CD4-positive, alpha-beta memory T cell (primary cell): ENCODE measurements at regions not wholly inside any gene's neighbourhood (a gene's known extent, or its start where the extent isn't known, plus 50 kb on each side); places are given as distances from the start of the nearest gene placed in this dataset.

Source experiments
- CTCF ChIA-PET: fragments of 350-600 bp; sonication (Branson Sonifier 250); formaldehyde crosslinking; loops from one replicate; lab custom pipeline; 2021; ENCODE audit warnings: inconsistent platforms; ENCODE audit not compliant: partially characterized antibody; lab: Charles Lee
- POLR2A ChIA-PET: fragments of 350-600 bp; sonication (Branson Sonifier 250); formaldehyde crosslinking; loops from one replicate; lab custom pipeline; 2021; ENCODE audit not compliant: partially characterized antibody; lab: Charles Lee
- DNase-seq, 5 donors: peaks; one replicate each; pipeline versions ENCODE4 v3.0.0 to v3.0.0-alpha.2; 2020 to 2022; ENCODE audit warnings: mixed read lengths in 1 of 5
- H3K27ac ChIP-seq: one replicate; pipeline ENCODE4 v1.7.0; 2013; ENCODE audit warnings: low read depth, low read length
- H3K27me3 ChIP-seq: 2 replicates; pipeline ENCODE4 v1.7.0; 2013; ENCODE audit warnings: mild to moderate bottlenecking, low read length, moderate library complexity; ENCODE audit not compliant: insufficient read depth
- H3K36me3 ChIP-seq: 2 replicates; pipeline ENCODE4 v1.7.0; 2013; ENCODE audit warnings: mild to moderate bottlenecking, low read length, moderate library complexity; ENCODE audit not compliant: insufficient read depth
- H3K4me1 ChIP-seq: 2 replicates; pipeline ENCODE4 v1.7.0; 2013; ENCODE audit warnings: mild to moderate bottlenecking, low read length, moderate library complexity; ENCODE audit not compliant: insufficient read depth
- H3K4me3 ChIP-seq, 2 donors: one replicate each; pipeline ENCODE4 v1.7.0; 2013; ENCODE audit warnings: low read length in 2 of 2, mild to moderate bottlenecking in 1 of 2
- H3K9me3 ChIP-seq, 2 donors: one replicate each; pipeline ENCODE4 v1.7.0; 2013; ENCODE audit warnings: low read length in 2 of 2, control low read depth in 1 of 2; ENCODE audit not compliant: control insufficient read depth in 1 of 2
- H3K27ac Mint-ChIP-seq, 7 donors: one replicate each; pipeline ENCODE4 v1.8.0; 2020 to 2021; ENCODE audit warnings: mixed read lengths in 7 of 7, mild to moderate bottlenecking in 6 of 7, inconsistent platforms in 3 of 7, moderate library complexity in 3 of 7
- H3K27me3 Mint-ChIP-seq, 2 donors: one replicate each; pipeline ENCODE4 v1.8.0; 2020 to 2021; ENCODE audit warnings: mixed read lengths in 2 of 2
- H3K36me3 Mint-ChIP-seq, 2 donors: one replicate each; pipeline ENCODE4 v1.8.0; 2020 to 2021; ENCODE audit warnings: mixed read lengths in 2 of 2, inconsistent platforms in 1 of 2, mild to moderate bottlenecking in 1 of 2
- H3K4me1 Mint-ChIP-seq, 4 donors: one replicate each; pipeline ENCODE4 v1.8.0; 2020 to 2021; ENCODE audit warnings: mixed read lengths in 4 of 4, mild to moderate bottlenecking in 1 of 4
- H3K4me3 Mint-ChIP-seq, 8 donors: one replicate each; pipeline ENCODE4 v1.8.0; 2020 to 2021; ENCODE audit warnings: mixed read lengths in 8 of 8, mild to moderate bottlenecking in 7 of 8, moderate library complexity in 6 of 8, inconsistent platforms in 3 of 8
- H3K9me3 Mint-ChIP-seq, 8 donors: one replicate each; pipeline ENCODE4 v1.8.0; 2020 to 2021; ENCODE audit warnings: mixed read lengths in 8 of 8, mild to moderate bottlenecking in 5 of 8, inconsistent platforms in 3 of 8, moderate library complexity in 1 of 8
- intact Hi-C: fragments of 100-400 bp; cut with micrococcal nuclease; formaldehyde crosslinking; loops from one replicate; pipeline ENCODE4 v1.15.1; 2023

DNA sequence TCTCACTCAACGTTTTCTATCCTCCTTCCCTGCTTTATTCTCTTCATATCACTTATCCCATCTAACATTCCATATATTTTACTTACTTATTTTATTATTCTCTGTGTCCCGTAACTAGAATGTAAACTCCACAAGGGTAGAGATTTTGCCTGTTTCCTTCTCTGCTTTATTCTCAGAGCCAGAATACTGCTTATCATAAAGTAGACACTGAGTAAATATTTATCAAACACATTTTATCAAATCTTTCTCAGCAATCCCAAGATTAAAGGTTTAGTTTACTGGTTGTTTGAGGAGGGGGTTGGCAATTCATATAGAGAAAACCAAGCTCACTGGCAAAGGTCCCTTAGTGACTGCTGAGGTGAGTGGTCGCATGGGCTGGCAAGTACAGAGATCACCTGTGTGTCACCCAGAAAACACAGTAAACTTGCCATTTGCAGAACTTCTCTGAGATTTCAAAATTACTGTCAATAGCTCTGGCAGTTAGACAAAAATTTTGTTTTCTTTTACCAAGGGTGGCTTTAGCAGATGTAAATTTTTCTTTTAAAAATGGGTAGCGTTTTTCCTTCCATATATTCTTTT is 662.4 kb downstream of the UTRN start:
- Mint-ChIP-seq H3K9me3 (peaks cover 0 to 6% (median 0%) of the 10 kb centered on the region in 8 donors), H3K27ac (no peak overlapping the region), H3K36me3 (no peaks in the 10 kb centered on the region), H3K4me3 (no peak overlapping the region), H3K27me3 (peaks cover 2 to 3% of the 10 kb centered on the region in 2 donors), H3K4me1 (no peaks in the 10 kb centered on the region)
- Histone ChIP-seq H3K27ac (no peak overlapping the region), H3K4me1 (no peaks in the 10 kb centered on the region), H3K9me3 (no peaks in the 10 kb centered on the region), H3K4me3 (no peak overlapping the region), H3K36me3 (no peaks in the 10 kb centered on the region), H3K27me3 (no peaks in the 10 kb centered on the region)
- ChIA-PET POLR2A (no interaction called here), CTCF (no interaction called here)
- DNase-seq = no peak
- intact Hi-C loops = no loop called here

- Histone ChIP-seq H3K27me3 (no peaks in the 10 kb centered on the region), H3K36me3 (no peaks in the 10 kb centered on the region), H3K4me1 (no peaks in the 10 kb centered on the region), H3K27ac (no peak overlapping the region), H3K4me3 (no peak overlapping the region), H3K9me3 (no peaks in the 10 kb centered on the region)
- POLR2A ChIA-PET = no interaction called here
- Mint-ChIP-seq H3K27me3 (no peaks in the 10 kb centered on the region), H3K4me3 (no peak overlapping the region), H3K36me3 (no peaks in the 10 kb centered on the region), H3K9me3 (no peaks in the 10 kb centered on the region), H3K4me1 (no peaks in the 10 kb centered on the region), H3K27ac (no peak overlapping the region)
- CTCF ChIA-PET = no interaction called here
- no peak for DNase-seq
- intact Hi-C loops = no loop called here
Measured at GRCh38 chr6:144951730-144952437, 666.7 kb downstream of the UTRN start.

DNA sequence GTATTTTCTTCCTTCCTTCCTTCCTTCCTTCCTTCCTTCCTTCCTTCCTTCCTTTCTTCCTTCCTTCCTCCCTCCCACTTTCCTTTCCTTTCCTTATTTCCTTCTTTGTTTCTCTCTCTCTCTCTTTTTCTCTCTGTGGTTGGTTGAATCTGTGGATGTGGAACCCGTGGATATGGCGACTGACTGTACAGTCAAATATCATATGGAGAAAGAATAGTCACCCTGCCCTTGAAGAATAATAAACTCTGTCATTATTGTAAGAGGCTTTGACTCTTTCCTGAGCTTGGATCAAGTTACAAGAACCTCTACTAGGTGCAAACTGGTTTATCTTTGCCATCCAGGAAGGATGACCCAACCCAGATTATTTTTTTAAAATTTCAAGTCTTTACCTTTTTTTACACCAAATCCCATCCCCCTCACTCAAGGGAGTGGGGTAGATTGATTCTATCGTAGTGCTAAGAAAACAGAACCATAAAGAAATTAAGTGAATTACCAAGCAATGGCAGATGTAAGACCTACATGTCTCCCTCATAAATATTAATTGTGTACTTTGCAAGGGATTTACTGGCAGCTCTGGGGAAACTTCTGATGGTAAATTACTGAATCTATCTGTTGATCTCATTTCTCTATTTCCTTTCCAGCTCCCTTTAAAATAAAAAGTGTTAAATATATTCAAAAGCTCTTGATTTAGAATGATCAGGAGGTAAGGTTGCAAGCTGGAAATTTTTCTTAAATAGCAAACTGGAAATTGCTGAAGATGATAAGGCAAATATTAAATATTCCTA is 667.5 kb downstream of the UTRN start:
- Histone ChIP-seq H3K4me3 (no peak overlapping the region), H3K36me3 (no peaks in the 10 kb centered on the region), H3K27ac (no peak overlapping the region), H3K4me1 (no peaks in the 10 kb centered on the region), H3K9me3 (no peaks in the 10 kb centered on the region), H3K27me3 (no peaks in the 10 kb centered on the region)
- Mint-ChIP-seq H3K4me1 (no peaks in the 10 kb centered on the region), H3K27ac (no peak overlapping the region), H3K4me3 (no peak overlapping the region), H3K27me3 (no peaks in the 10 kb centered on the region), H3K36me3 (no peaks in the 10 kb centered on the region), H3K9me3 (no peaks in the 10 kb centered on the region)
- ChIA-PET CTCF (no interaction called here), POLR2A (no interaction called here)
- no peak for DNase-seq
- intact Hi-C loops = no loop called here

DNA sequence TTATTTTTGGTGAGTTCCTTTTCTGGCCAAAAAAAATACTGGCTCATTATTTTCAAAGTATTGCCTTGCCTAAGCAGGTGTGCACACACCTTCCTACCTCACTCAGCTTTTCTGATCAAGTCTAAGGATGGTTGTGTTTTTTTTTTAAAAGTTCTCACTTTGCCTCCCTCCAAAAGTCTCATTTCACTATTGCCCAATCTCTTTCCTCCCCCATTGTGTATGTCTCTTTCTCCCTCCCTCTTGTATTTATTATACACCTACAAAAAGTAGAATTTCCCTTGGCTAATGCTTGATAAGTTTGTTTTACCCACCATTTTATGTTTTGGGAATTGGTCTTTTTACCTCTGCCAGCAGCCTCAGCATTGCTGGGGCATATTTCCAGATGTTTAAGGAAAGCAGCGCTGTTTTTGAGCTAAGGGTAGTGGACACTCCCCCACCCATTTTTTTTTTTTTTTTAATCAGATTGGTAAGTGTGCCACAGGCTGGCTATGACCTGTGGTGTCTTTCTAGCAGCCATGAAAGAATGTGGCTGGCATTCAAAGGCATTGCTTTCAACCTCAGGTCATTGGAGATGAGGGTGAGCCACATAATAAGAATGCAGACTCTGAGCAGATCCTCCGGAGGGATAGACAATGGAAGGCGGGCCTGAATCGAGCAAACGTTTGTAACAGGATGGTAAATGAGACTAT is 668.6 kb downstream of the UTRN start:
- Histone ChIP-seq H3K4me1 (no peaks in the 10 kb centered on the region), H3K27me3 (no peaks in the 10 kb centered on the region), H3K27ac (no peak overlapping the region), H3K36me3 (no peaks in the 10 kb centered on the region), H3K9me3 (no peaks in the 10 kb centered on the region), H3K4me3 (no peak overlapping the region)
- intact Hi-C loops = no loop called here
- DNase-seq = no peak
- H3K4me1 Mint-ChIP-seq = no peaks in the 10 kb centered on the region
- H3K4me3 Mint-ChIP-seq = no peak overlapping the region
- no peaks in the 10 kb centered on the region for H3K27me3 Mint-ChIP-seq
- H3K27ac Mint-ChIP-seq = no peak overlapping the region
- H3K36me3 Mint-ChIP-seq = no peaks in the 10 kb centered on the region
- no peaks in the 10 kb centered on the region for H3K9me3 Mint-ChIP-seq
- ChIA-PET CTCF (no interaction called here), POLR2A (no interaction called here)

- Histone ChIP-seq H3K27ac (no peak overlapping the region), H3K9me3 (no peaks in the 10 kb centered on the region), H3K36me3 (no peaks in the 10 kb centered on the region), H3K4me3 (no peak overlapping the region), H3K27me3 (no peaks in the 10 kb centered on the region), H3K4me1 (no peaks in the 10 kb centered on the region)
- ChIA-PET POLR2A (no interaction called here), CTCF (no interaction called here)
- Mint-ChIP-seq H3K9me3 (no peaks in the 10 kb centered on the region), H3K36me3 (no peaks in the 10 kb centered on the region), H3K27me3 (no peaks in the 10 kb centered on the region), H3K4me1 (no peaks in the 10 kb centered on the region), H3K4me3 (no peak overlapping the region), H3K27ac (no peak overlapping the region)
- DNase-seq = no peak
- intact Hi-C loops = no loop called here
Measured at GRCh38 chr6:144954241-144954556, 669.1 kb downstream of the UTRN start.

DNA sequence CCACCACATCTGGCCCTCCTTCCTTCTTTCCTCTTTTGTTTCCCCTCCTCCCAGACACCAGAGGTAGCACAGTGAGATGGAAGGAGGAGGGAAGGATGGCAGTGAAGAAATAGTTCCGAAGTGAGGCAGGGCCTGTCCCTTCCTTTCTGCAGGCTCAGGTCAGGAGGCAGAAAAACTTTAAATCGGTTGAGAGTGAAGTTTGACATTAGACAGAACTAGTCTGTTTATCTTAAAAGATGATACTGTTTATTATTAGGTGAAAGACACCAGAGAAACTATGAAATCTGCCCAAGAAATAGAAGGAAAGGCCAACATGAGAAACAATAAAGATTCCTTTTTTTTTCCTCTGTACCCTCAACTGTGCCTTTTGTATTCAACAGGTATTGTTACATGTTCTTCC is 670.3 kb downstream of the UTRN start:
- no peaks in the 10 kb centered on the region for H3K27me3 Mint-ChIP-seq
- intact Hi-C loops = no loop called here
- CTCF ChIA-PET = no interaction called here
- no peaks in the 10 kb centered on the region for H3K9me3 Mint-ChIP-seq
- Histone ChIP-seq H3K4me1 (no peaks in the 10 kb centered on the region), H3K4me3 (no peak overlapping the region), H3K27ac (no peak overlapping the region), H3K27me3 (no peaks in the 10 kb centered on the region), H3K36me3 (no peaks in the 10 kb centered on the region), H3K9me3 (no peaks in the 10 kb centered on the region)
- H3K4me3 Mint-ChIP-seq = no peak overlapping the region
- POLR2A ChIA-PET = no interaction called here
- no peaks in the 10 kb centered on the region for H3K4me1 Mint-ChIP-seq
- no peaks in the 10 kb centered on the region for H3K36me3 Mint-ChIP-seq
- DNase-seq = no peak
- H3K27ac Mint-ChIP-seq = no peak overlapping the region

DNA sequence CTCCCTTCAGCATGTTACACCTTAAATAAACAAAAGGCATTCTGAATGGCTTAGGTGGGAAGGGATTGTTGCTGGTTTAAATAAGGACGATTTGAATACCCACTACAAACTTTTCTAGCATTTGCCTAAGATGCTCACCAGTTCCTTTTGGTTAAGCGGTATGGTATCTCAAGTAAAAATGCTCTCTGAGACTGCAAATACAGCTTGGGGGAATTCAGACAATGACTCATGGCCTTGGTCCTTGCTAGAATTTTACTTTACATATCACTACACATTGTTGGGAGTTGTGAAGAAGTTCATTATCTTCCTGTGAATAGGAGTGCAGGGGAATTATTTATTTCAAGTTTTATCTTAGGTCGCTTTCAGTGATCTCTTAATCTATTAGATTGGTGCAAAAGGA is 670.7 kb downstream of the UTRN start:
- Histone ChIP-seq H3K36me3 (no peaks in the 10 kb centered on the region), H3K27me3 (no peaks in the 10 kb centered on the region), H3K4me3 (no peak overlapping the region), H3K9me3 (no peaks in the 10 kb centered on the region), H3K4me1 (no peaks in the 10 kb centered on the region), H3K27ac (no peak overlapping the region)
- Mint-ChIP-seq H3K36me3 (no peaks in the 10 kb centered on the region), H3K27me3 (no peaks in the 10 kb centered on the region), H3K4me1 (no peaks in the 10 kb centered on the region), H3K27ac (no peak overlapping the region), H3K4me3 (no peak overlapping the region), H3K9me3 (no peaks in the 10 kb centered on the region)
- POLR2A ChIA-PET = no interaction called here
- intact Hi-C loops = no loop called here
- DNase-seq = no peak
- CTCF ChIA-PET = no interaction called here
